A549 (cell line): ENCODE measurements at regions not wholly inside any gene's neighbourhood (a gene's known extent, or its start where the extent isn't known, plus 50 kb on each side); places are given as distances from the start of the nearest gene placed in this dataset.

Experiments
- ATAC-seq, 2 experiments: fragments of 200-7000 bp in 1 of 2; fragments of >200 bp in 1 of 2; cut with Nextera tagmentation in 1 of 2; cut with Tn5 transposase in 1 of 2; 3 replicates each; pipeline versions ENCODE4 v1.8.0 to v1.9.1; 2018 to 2020; ENCODE audit warnings: mild to moderate bottlenecking in 1 of 2, moderate library complexity in 1 of 2
- CTCF ChIA-PET: fragments of 300-600 bp; sonication (Branson Sonifier 250); formaldehyde crosslinking; extraction: SDS; loops from one replicate; lab custom pipeline; 2021; ENCODE audit warnings: antibody characterized with exemption, inconsistent platforms; lab: Yijun Ruan, JAX
- POLR2A ChIA-PET: fragments of 350-600 bp; formaldehyde crosslinking; extraction: SDS; loops from one replicate; lab custom pipeline; 2021; ENCODE audit warnings: antibody characterized with exemption, inconsistent platforms; lab: Yijun Ruan, JAX
- DNase-seq, 2 experiments: peaks; one replicate each; pipeline versions ENCODE4 v3.0.0 to v3.0.0-alpha.2; 2011 to 2016; ENCODE audit warnings: low read depth in 1 of 2, low spot score in 1 of 2
- FAIRE-seq: peaks from 2 replicates; lab custom pipeline; 2011; peaks lifted over from hg19 to GRCh38; lab: Jason Lieb, UNC
- H3K27ac ChIP-seq, 2 experiments: fragments of >200 bp; sonication (Bioruptor Twin); formaldehyde crosslinking; 3 replicates each; pipeline ENCODE4 v1.5.1; 2016 to 2017
- H3K4me1 ChIP-seq: fragments of >200 bp; sonication (Bioruptor Twin); formaldehyde crosslinking; 3 replicates; pipeline ENCODE4 v1.6.1; 2016
- H3K4me2 ChIP-seq: fragments of >200 bp; sonication (Bioruptor Twin); formaldehyde crosslinking; 3 replicates; pipeline ENCODE4 v1.6.1; 2016
- H3K4me3 ChIP-seq: fragments of >200 bp; sonication (Bioruptor Twin); formaldehyde crosslinking; 3 replicates; pipeline ENCODE4 v1.5.1; 2016
- H3K9me3 ChIP-seq: fragments of >200 bp; sonication (Bioruptor Twin); formaldehyde crosslinking; 3 replicates; pipeline ENCODE4 v1.6.1; 2016
- BHLHE40 ChIP-seq: IDR thresholded peaks from 2 replicates; pipeline ENCODE4 v1.6.1; 2012; ENCODE audit warnings: low read depth, low read length, inconsistent platforms
- CEBPB ChIP-seq, 2 experiments: fragments of >200 bp in 1 of 2; sonication (Bioruptor Twin) in 1 of 2; formaldehyde crosslinking in 1 of 2; IDR thresholded peaks; 2 replicates each; pipeline ENCODE4 v1.6.1; 2012 to 2016
- ESRRA ChIP-seq: fragments of 150-350 bp; IDR thresholded peaks from 2 replicates; pipeline ENCODE4 v1.6.1; 2014; ENCODE audit warnings: mild to moderate bottlenecking, low read length, borderline replicate concordance
- FOXS1 ChIP-seq: fragments of 250-450 bp; sonication (Bioruptor Pico); IDR thresholded peaks from 2 replicates; pipeline ENCODE4 v1.5.0; 2020; ENCODE audit warnings: mild to moderate bottlenecking, moderate library complexity
- GATA3 ChIP-seq: IDR thresholded peaks from 2 replicates; pipeline ENCODE4 v1.6.1; 2012; ENCODE audit warnings: borderline replicate concordance
- HDAC2 ChIP-seq: fragments of 200-600 bp; sonication (generic); IDR thresholded peaks from 2 replicates; pipeline ENCODE4 v1.6.1; 2016
- HEYL ChIP-seq: fragments of 250-450 bp; sonication (Bioruptor Pico); IDR thresholded peaks from 2 replicates; pipeline ENCODE4 v1.8.0; 2021; ENCODE audit warnings: mild to moderate bottlenecking, moderate library complexity
- HOXB13 ChIP-seq: fragments of 250-450 bp; sonication (Bioruptor Pico); IDR thresholded peaks from 2 replicates; pipeline ENCODE4 v1.5.0; 2020; ENCODE audit warnings: low read depth, mild to moderate bottlenecking, moderate library complexity
- MAFK ChIP-seq: fragments of 450-650 bp; IDR thresholded peaks from 2 replicates; pipeline ENCODE4 v1.6.1; 2014; ENCODE audit not compliant: partially characterized antibody
- NR3C1 ChIP-seq: fragments of >200 bp; sonication (Bioruptor Twin); formaldehyde crosslinking; IDR thresholded peaks from 3 replicates; pipeline ENCODE4 v1.6.1; 2017
- PBX3 ChIP-seq: IDR thresholded peaks from 2 replicates; pipeline ENCODE4 v1.6.1; 2012
- POLR2AphosphoS2 ChIP-seq: conservative IDR thresholded peaks from 2 replicates; pipeline ENCODE4 v1.6.1; 2012; ENCODE audit warnings: low read length, improper control_type of control experiment, inconsistent platforms
- REST ChIP-seq: fragments of 200-600 bp; sonication (generic); IDR thresholded peaks from 2 replicates; pipeline ENCODE4 v1.6.1; 2016; ENCODE audit warnings: antibody characterized with exemption, mild to moderate bottlenecking, moderate library complexity
- RFX5 ChIP-seq: fragments of 450-650 bp; IDR thresholded peaks from 2 replicates; pipeline ENCODE4 v1.7.1; 2014; ENCODE audit warnings: antibody characterized with exemption, mild to moderate bottlenecking, moderate library complexity
- SMC3 ChIP-seq: fragments of >200 bp; sonication (Bioruptor Twin); formaldehyde crosslinking; IDR thresholded peaks from 3 replicates; pipeline ENCODE4 v1.6.1; 2018; ENCODE audit warnings: inconsistent platforms
- SREBF2 ChIP-seq: fragments of 450-650 bp; IDR thresholded peaks from 2 replicates; pipeline ENCODE4 v1.6.1; 2014; ENCODE audit warnings: mild to moderate bottlenecking, moderate library complexity
- TFCP2L1 ChIP-seq: fragments of 250-450 bp; sonication (Bioruptor Pico); IDR thresholded peaks from 2 replicates; pipeline ENCODE4 v1.5.0; 2021; ENCODE audit warnings: mild to moderate bottlenecking
- TP53 ChIP-seq: fragments of 250-450 bp; sonication (Bioruptor Pico); IDR thresholded peaks from 2 replicates; pipeline ENCODE4 v1.5.0; 2021; ENCODE audit warnings: mild to moderate bottlenecking, moderate library complexity
- ZFP36 ChIP-seq: fragments of 450-650 bp; IDR thresholded peaks from 2 replicates; pipeline ENCODE4 v1.6.1; 2014; ENCODE audit warnings: borderline replicate concordance; ENCODE audit not compliant: partially characterized antibody
- WGBS: methylation state at CpG from one replicate; pipeline ENCODE4 v1.1.6; 2017; ENCODE audit errors: missing lambda C conversion rate; 5-methylcytosine and 5-hydroxymethylcytosine counted together
- TF ChIP-seq, protein P1 (sequence below): fragments of 250-450 bp; sonication (Bioruptor Pico); IDR thresholded peaks from 2 replicates; pipeline ENCODE4 v1.5.0; 2021; ENCODE audit warnings: mild to moderate bottlenecking, moderate library complexity, borderline replicate concordance
- TF ChIP-seq, protein P2 (sequence below): fragments of >200 bp; sonication (Bioruptor Twin); formaldehyde crosslinking; IDR thresholded peaks from 2 replicates; pipeline ENCODE4 v1.6.1; 2016

- H3K9me3 ChIP-seq = no peaks in the 10 kb centered on the region
- no peak for FAIRE-seq
- no peak overlapping the region for H3K4me2 ChIP-seq
- CTCF ChIA-PET = interaction anchor here (2.0 kb wide), 1 partner anchor 12 kb away, joined by 7 read pairs; no protein-coding TSS in a partner anchor
- TF ChIP-seq FOXS1 (no peak), REST (no peak), RFX5 (no peak), ESRRA (no peak), GATA3 (no peak), HEYL (CRISPR knock-in tag) (no peak), POLR2AphosphoS2 (no peak), NR3C1 (no peak), SMC3 (no peak), SREBF2 (no peak), CEBPB (IDR thresholded peaks at IDR 0.05) (no peak), HDAC2 (no peak), BHLHE40 (no peak), HOXB13 (CRISPR knock-in tag) (no peak), PBX3 (no peak), TP53 (no peak), ZFP36 (no peak)
- TF ChIP-seq, protein P1, sequence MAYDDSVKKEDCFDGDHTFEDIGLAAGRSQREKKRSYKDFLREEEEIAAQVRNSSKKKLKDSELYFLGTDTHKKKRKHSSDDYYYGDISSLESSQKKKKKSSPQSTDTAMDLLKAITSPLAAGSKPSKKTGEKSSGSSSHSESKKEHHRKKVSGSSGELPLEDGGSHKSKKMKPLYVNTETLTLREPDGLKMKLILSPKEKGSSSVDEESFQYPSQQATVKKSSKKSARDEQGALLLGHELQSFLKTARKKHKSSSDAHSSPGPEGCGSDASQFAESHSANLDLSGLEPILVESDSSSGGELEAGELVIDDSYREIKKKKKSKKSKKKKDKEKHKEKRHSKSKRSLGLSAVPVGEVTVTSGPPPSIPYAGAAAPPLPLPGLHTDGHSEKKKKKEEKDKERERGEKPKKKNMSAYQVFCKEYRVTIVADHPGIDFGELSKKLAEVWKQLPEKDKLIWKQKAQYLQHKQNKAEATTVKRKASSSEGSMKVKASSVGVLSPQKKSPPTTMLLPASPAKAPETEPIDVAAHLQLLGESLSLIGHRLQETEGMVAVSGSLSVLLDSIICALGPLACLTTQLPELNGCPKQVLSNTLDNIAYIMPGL (CRISPR knock-in tag) = no peak
- no peaks in the 10 kb centered on the region for H3K4me1 ChIP-seq
- DNase-seq = no peak
- POLR2A ChIA-PET = no interaction called here
- 59% methylated on average over 4 of the region's 4 CpGs for WGBS
- no peak for ATAC-seq
- no peak overlapping the region for H3K4me3 ChIP-seq
- no peak overlapping the region for H3K27ac ChIP-seq
These were observed 164.9 kb upstream of the USP25 start for GRCh38 chr21:15564907-15565306.

DNA sequence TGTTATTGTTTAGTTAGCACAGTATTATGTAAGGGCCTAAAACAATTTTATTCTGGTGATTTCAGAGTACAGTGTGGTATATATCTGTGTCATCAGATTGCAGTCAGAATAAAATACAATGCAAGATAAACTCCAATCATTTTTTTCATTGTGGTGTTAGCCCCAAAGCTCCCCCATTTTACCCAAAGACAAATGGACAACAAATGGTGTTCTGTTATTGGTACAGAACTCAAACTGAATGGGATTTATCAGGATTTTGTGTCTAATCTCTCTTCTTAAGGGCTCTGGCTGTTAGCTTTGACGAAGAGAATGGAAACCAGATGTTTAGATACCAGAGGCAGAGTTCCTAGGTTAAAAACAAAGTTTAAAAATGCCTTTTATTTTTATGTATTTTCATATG, 163.1 kb upstream of the USP25 start:
- TF ChIP-seq TFCP2L1 = no peak
- no peak for TF ChIP-seq GATA3
- TF ChIP-seq MAFK = no peak
- TF ChIP-seq, protein P2, sequence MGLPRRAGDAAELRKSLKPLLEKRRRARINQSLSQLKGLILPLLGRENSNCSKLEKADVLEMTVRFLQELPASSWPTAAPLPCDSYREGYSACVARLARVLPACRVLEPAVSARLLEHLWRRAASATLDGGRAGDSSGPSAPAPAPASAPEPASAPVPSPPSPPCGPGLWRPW = no peak
- Histone ChIP-seq H3K4me1 (no peaks in the 10 kb centered on the region), H3K4me3 (no peak overlapping the region), H3K9me3 (no peaks in the 10 kb centered on the region), H3K27ac (no peak overlapping the region), H3K4me2 (no peak overlapping the region)
- DNase-seq (no peak), FAIRE-seq (no peak), ATAC-seq (no peak)
- WGBS = 18% methylated on average over 1 of the region's 1 CpG
- ChIA-PET POLR2A (no interaction called here), CTCF (no interaction called here)
